ENCODE measurements at regions not wholly inside any gene's neighbourhood (a gene's known extent, or its start where the extent isn't known, plus 50 kb on each side); places are given as distances from the start of the nearest gene placed in this dataset.

GRCh38 chr9:100720922-100721321 is 143.0 kb downstream of the CAVIN4 start:
- no peak overlapping the region for H3K27ac ChIP-seq
- no peak for TF ChIP-seq CTCF (conservative IDR thresholded peaks at IDR 0.05; ENCODE audit: low read depth)
- ChIA-PET POLR2A (ENCODE audit: low non-redundant PET) (no interaction called here), CTCF (no interaction called here)
- no peak for DNase-seq (ENCODE audit: low spot score)

- no peak for DNase-seq (ENCODE audit: low spot score)
- TF ChIP-seq CTCF (conservative IDR thresholded peaks at IDR 0.05; ENCODE audit: low read depth): no peak
- ChIA-PET CTCF (no interaction called here), POLR2A (ENCODE audit: low non-redundant PET) (no interaction called here)
- no peak overlapping the region for H3K27ac ChIP-seq
These were observed 147.0 kb downstream of the CAVIN4 start for GRCh38 chr9:100724886-100725285.

GRCh38 chr9:100725371-100725770 is 147.5 kb downstream of the CAVIN4 start:
- ChIA-PET POLR2A (ENCODE audit: low non-redundant PET) (no interaction called here), CTCF (no interaction called here)
- no peak for DNase-seq (ENCODE audit: low spot score)
- no peak overlapping the region for H3K27ac ChIP-seq
- TF ChIP-seq CTCF (conservative IDR thresholded peaks at IDR 0.05; ENCODE audit: low read depth): no peak

GRCh38 chr9:100729336-100729895 is 151.5 kb downstream of the CAVIN4 start:
- no peak overlapping the region for H3K27ac ChIP-seq
- ChIA-PET POLR2A (ENCODE audit: low non-redundant PET) (no interaction called here), CTCF (interaction anchor here (0.6 kb wide), 1 partner anchor 325 kb away, joined by 3 read pairs; no protein-coding TSS in a partner anchor)
- TF ChIP-seq CTCF (conservative IDR thresholded peaks at IDR 0.05; ENCODE audit: low read depth): no peak
- DNase-seq (ENCODE audit: low spot score): no peak

GRCh38 chr9:100730086-100730485 is 152.2 kb downstream of the CAVIN4 start:
- POLR2A ChIA-PET (ENCODE audit: low non-redundant PET): no interaction called here
- no peak for TF ChIP-seq CTCF (conservative IDR thresholded peaks at IDR 0.05; ENCODE audit: low read depth)
- no peak overlapping the region for H3K27ac ChIP-seq
- CTCF ChIA-PET: interaction anchor here (0.6 kb wide), 1 partner anchor 324 kb away, joined by 3 read pairs; no protein-coding TSS in a partner anchor
- DNase-seq (ENCODE audit: low spot score): no peak

GRCh38 chr9:100731038-100731556 is 153.2 kb downstream of the CAVIN4 start:
- POLR2A ChIA-PET (ENCODE audit: low non-redundant PET): no interaction called here
- DNase-seq (ENCODE audit: low spot score): no peak
- TF ChIP-seq CTCF (conservative IDR thresholded peaks at IDR 0.05; ENCODE audit: low read depth): no peak
- no peak overlapping the region for H3K27ac ChIP-seq
- CTCF ChIA-PET: no interaction called here

Data from RWPE1 (cell line).